ENCODE measurements at regions not wholly inside any gene's neighbourhood (a gene's known extent, or its start where the extent isn't known, plus 50 kb on each side); places are given as distances from the start of the nearest gene placed in this dataset.
"Not testable (repeated sequence)": the region's sequence is repeated elsewhere in the genome, so short reads cannot be mapped to it uniquely, and the experiment has no call there.

- H3K4me3 Mint-ChIP-seq; H3K4me1 Mint-ChIP-seq; H3K27ac Mint-ChIP-seq; H3K27me3 Mint-ChIP-seq (ENCODE audit: low read depth): not testable (repeated sequence)
- peaks cover 35% of the 10 kb centered on the region for H3K9me3 Mint-ChIP-seq
- peaks cover 22% of the 10 kb centered on the region for H3K36me3 Mint-ChIP-seq (ENCODE audit: low read depth)
These were observed 318.4 kb downstream of the ZFHX3 start for GRCh38 chr16:72729552-72729951.

DNA sequence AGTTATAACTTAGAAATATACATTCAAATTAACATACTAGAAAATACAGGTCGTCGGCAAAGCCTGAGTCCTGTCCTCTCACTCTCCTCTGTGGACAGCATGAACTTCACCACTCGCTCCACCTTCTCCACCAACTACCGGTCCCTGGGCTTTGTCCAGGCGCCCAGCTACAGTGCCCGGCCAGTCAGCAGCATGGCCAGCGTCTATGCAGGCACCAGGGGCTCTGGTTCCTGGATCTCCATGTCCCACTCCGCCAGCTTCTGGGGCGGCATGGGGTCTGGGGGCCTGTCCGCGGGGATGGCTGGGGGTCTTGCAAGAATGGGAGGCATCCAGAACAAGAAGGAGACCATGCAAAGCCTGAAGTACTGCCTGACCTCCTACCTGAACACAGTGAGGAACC, 319.4 kb downstream of the ZFHX3 start:
- Mint-ChIP-seq H3K27me3 (ENCODE audit: low read depth) (no peaks in the 10 kb centered on the region), H3K36me3 (ENCODE audit: low read depth) (peaks cover 22% of the 10 kb centered on the region), H3K4me3 (no peak overlapping the region), H3K9me3 (peaks cover 28% of the 10 kb centered on the region), H3K27ac (no peak overlapping the region), H3K4me1 (no peaks in the 10 kb centered on the region)
- no peak for TF ChIP-seq CTCF (IDR thresholded peaks at IDR 0.05; ENCODE audit: unreplicated experiment in 3 of 3)

DNA sequence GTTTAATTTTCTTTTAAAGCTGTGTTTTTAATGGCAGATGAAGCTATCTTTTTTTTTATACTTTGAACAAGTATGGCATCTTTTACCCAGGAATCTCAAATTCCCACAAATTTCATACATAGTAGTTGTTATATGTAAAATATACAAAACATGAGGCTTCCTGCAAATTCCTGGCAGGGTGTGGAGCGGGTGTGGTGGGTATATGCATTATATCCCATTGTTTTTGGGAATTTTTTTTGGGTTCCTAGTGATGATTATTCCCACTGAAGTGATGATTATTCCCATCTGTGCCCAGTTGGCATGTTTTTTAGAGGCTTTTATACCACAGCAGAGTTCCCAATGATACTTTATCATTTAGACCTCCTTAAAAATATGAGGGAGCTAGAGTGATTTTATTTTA, 320.4 kb downstream of the ZFHX3 start:
- Mint-ChIP-seq H3K36me3 (ENCODE audit: low read depth) (peaks cover 22% of the 10 kb centered on the region), H3K9me3 (peaks cover 20% of the 10 kb centered on the region), H3K27me3 (ENCODE audit: low read depth) (no peaks in the 10 kb centered on the region), H3K4me3 (no peak overlapping the region), H3K27ac (no peak overlapping the region), H3K4me1 (no peaks in the 10 kb centered on the region)
- TF ChIP-seq CTCF (IDR thresholded peaks at IDR 0.05; ENCODE audit: unreplicated experiment in 3 of 3) = no peak

DNA sequence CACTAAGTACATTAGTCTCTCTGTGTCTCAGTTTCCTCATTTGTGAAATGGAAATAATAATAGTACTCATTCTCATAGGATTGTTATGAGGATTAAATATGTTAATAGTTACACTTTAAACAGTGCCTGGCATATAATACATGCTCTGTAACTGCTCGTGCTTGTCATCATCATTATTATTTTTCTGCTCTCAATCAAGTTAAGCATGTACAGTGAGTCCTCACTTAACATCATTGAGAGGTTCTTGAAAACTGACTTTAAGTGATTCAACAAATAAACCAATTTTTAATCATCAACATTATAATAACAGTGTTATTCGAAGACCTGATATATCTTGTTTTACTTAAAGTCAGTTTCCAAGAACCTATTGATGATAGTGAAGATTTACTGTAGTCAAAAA, 322.3 kb downstream of the ZFHX3 start:
- no peak for TF ChIP-seq CTCF (IDR thresholded peaks at IDR 0.05; ENCODE audit: unreplicated experiment in 3 of 3)
- peaks cover 7% of the 10 kb centered on the region for H3K9me3 Mint-ChIP-seq
- peaks cover 10% of the 10 kb centered on the region for H3K36me3 Mint-ChIP-seq (ENCODE audit: low read depth)
- no peaks in the 10 kb centered on the region for H3K27me3 Mint-ChIP-seq (ENCODE audit: low read depth)
- no peak overlapping the region for H3K4me3 Mint-ChIP-seq
- no peak overlapping the region for H3K27ac Mint-ChIP-seq
- peaks cover 5% of the 10 kb centered on the region for H3K4me1 Mint-ChIP-seq

- no peaks in the 10 kb centered on the region for H3K9me3 Mint-ChIP-seq
- no peak overlapping the region for H3K27ac Mint-ChIP-seq
- H3K27me3 Mint-ChIP-seq (ENCODE audit: low read depth) = no peaks in the 10 kb centered on the region
- H3K4me3 Mint-ChIP-seq = no peak overlapping the region
- no peak for TF ChIP-seq CTCF (IDR thresholded peaks at IDR 0.05; ENCODE audit: unreplicated experiment in 3 of 3)
- H3K36me3 Mint-ChIP-seq (ENCODE audit: low read depth) = no peaks in the 10 kb centered on the region
- H3K4me1 Mint-ChIP-seq = peaks cover 5% of the 10 kb centered on the region
These were observed 324.1 kb downstream of the ZFHX3 start for GRCh38 chr16:72723781-72724180.

GRCh38 chr16:72722552-72722951, 325.4 kb downstream of the ZFHX3 start:
- Mint-ChIP-seq H3K4me1 (peaks cover 5% of the 10 kb centered on the region), H3K9me3 (no peaks in the 10 kb centered on the region), H3K4me3 (no peak overlapping the region), H3K27ac (peak overlapping the region in 1 of 3 experiments; percentile 49), H3K27me3 (ENCODE audit: low read depth) (no peaks in the 10 kb centered on the region), H3K36me3 (ENCODE audit: low read depth) (no peaks in the 10 kb centered on the region)
- TF ChIP-seq CTCF (IDR thresholded peaks at IDR 0.05; ENCODE audit: unreplicated experiment in 3 of 3) = no peak

Data from nephron (organoid).